Neural progenitor cell (in vitro differentiated cells): ENCODE measurements at regions not wholly inside any gene's neighbourhood (a gene's known extent, or its start where the extent isn't known, plus 50 kb on each side); places are given as distances from the start of the nearest gene placed in this dataset.

Experiments
- CTCF ChIP-seq: fragments of 200-600 bp; sonication (generic); IDR thresholded peaks from 2 replicates; pipeline ENCODE4 v1.5.1; 2017; ENCODE audit warnings: antibody characterized with exemption, mild to moderate bottlenecking
- EZH2phosphoT487 ChIP-seq: fragments of 200-600 bp; sonication (generic); IDR thresholded peaks from 2 replicates; pipeline ENCODE4 v1.6.1; 2017; ENCODE audit warnings: antibody characterized with exemption

GRCh38 chr3:67286586-67286985 lies 288.5 kb downstream of the KBTBD8 start:
- no peak for TF ChIP-seq CTCF
- no peak for TF ChIP-seq EZH2phosphoT487
